Parathyroid adenoma (tissue), 2 donors: ENCODE measurements at regions not wholly inside any gene's neighbourhood (a gene's known extent, or its start where the extent isn't known, plus 50 kb on each side); places are given as distances from the start of the nearest gene placed in this dataset.
"Not testable (repeated sequence)": the region's sequence is repeated elsewhere in the genome, so short reads cannot be mapped to it uniquely, and the experiment has no call there.

ENCODE experiments used
- H2AFZ ChIP-seq: fragments of 300-600 bp; sonication (generic); one replicate; pipeline ENCODE4 v1.7.0; 2017; ENCODE audit warnings: antibody characterized with exemption, mild to moderate bottlenecking
- H3K27ac ChIP-seq: fragments of 300-600 bp; sonication (generic); one replicate; pipeline ENCODE4 v1.7.0; 2017
- H3K27me3 ChIP-seq: fragments of 300-600 bp; sonication (generic); one replicate; pipeline ENCODE4 v1.7.0; 2017; ENCODE audit warnings: low read length; ENCODE audit not compliant: control insufficient read depth, insufficient read depth
- H3K36me3 ChIP-seq: fragments of 300-600 bp; sonication (generic); one replicate; pipeline ENCODE4 v1.7.0; 2017; ENCODE audit warnings: low read length; ENCODE audit not compliant: control insufficient read depth, insufficient read depth
- H3K4me1 ChIP-seq: fragments of 300-600 bp; sonication (generic); one replicate; pipeline ENCODE4 v1.7.0; 2017; ENCODE audit warnings: control low read depth
- H3K4me2 ChIP-seq: fragments of 300-600 bp; sonication (generic); one replicate; pipeline ENCODE4 v1.7.0; 2017; ENCODE audit warnings: low read length
- H3K4me3 ChIP-seq: fragments of 300-600 bp; sonication (generic); one replicate; pipeline ENCODE4 v1.7.0; 2017; ENCODE audit warnings: low read depth, low read length
- H3K79me2 ChIP-seq: fragments of 300-600 bp; sonication (generic); one replicate; pipeline ENCODE4 v1.7.0; 2017; ENCODE audit warnings: control low read depth
- H3K9ac ChIP-seq: fragments of 300-600 bp; sonication (generic); one replicate; pipeline ENCODE4 v1.7.0; 2017; ENCODE audit warnings: mild to moderate bottlenecking
- H3K9me3 ChIP-seq: fragments of 300-600 bp; sonication (generic); one replicate; pipeline ENCODE4 v1.7.0; 2017; ENCODE audit warnings: low read length; ENCODE audit not compliant: control insufficient read depth
- TF ChIP-seq, protein P1 (sequence below): fragments of 300-600 bp; sonication (generic); IDR thresholded peaks from one replicate; pipeline ENCODE4 v1.7.0; 2017; ENCODE audit warnings: antibody characterized with exemption, mild to moderate bottlenecking
- donor health status: primary hyperparathyroidism.

- Histone ChIP-seq H3K79me2 (no peaks in the 10 kb centered on the region), H3K9ac (no peak overlapping the region), H3K9me3 (no peaks in the 10 kb centered on the region), H3K4me3 (no peak overlapping the region), H3K27me3 (no peaks in the 10 kb centered on the region), H3K4me1 (no peaks in the 10 kb centered on the region), H3K4me2 (no peak overlapping the region), H2AFZ (no peak overlapping the region), H3K36me3 (no peaks in the 10 kb centered on the region), H3K27ac (no peak overlapping the region)
- TF ChIP-seq, protein P1, sequence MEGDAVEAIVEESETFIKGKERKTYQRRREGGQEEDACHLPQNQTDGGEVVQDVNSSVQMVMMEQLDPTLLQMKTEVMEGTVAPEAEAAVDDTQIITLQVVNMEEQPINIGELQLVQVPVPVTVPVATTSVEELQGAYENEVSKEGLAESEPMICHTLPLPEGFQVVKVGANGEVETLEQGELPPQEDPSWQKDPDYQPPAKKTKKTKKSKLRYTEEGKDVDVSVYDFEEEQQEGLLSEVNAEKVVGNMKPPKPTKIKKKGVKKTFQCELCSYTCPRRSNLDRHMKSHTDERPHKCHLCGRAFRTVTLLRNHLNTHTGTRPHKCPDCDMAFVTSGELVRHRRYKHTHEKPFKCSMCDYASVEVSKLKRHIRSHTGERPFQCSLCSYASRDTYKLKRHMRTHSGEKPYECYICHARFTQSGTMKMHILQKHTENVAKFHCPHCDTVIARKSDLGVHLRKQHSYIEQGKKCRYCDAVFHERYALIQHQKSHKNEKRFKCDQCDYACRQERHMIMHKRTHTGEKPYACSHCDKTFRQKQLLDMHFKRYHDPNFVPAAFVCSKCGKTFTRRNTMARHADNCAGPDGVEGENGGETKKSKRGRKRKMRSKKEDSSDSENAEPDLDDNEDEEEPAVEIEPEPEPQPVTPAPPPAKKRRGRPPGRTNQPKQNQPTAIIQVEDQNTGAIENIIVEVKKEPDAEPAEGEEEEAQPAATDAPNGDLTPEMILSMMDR = no peak
Measured at GRCh38 chr4:188387179-188387791, 248.0 kb downstream of the TRIML1 start.

DNA sequence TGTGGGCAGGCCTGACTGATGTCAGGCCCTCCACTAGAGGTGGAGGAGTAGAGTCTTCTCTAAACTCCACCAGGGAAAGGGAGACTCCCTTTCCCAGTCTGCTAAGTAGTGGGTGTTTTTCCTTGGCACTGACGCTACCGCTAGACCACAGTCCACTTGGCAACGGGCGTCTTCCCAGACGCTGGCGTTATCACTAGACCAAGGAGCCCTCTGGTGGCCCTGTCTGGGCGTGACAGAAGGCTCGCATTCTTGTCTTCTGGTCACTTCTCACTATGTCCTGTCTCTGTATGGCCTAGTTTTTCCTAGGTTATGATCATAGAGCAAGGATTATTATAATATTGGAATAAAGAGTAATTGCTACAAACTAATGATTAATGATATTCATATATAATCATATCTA is 252.1 kb downstream of the TRIML1 start:
- H3K9ac ChIP-seq, H3K4me3 ChIP-seq, H3K79me2 ChIP-seq, H3K27ac ChIP-seq, H3K4me1 ChIP-seq, H3K27me3 ChIP-seq, H3K9me3 ChIP-seq, H2AFZ ChIP-seq, H3K36me3 ChIP-seq, H3K4me2 ChIP-seq: not testable (repeated sequence)

DNA sequence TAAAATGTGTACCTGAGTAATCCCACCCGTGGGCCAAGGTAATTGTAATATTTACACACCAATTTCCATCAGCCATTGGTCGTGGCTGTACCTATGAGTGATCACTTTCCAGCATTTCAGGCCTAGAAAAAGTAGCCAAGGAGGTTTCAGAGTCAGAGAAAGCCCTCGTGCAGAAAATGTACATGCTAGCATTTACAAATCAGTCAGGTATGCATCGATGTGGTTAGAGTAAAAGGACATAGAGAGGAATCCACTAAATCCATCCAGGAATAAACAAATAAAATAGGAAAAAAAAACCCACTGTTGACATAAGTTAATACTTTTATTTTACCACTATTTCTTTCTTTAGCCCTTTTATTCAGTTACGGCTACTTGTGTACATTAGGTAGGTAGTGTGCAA is 256.8 kb downstream of the TRIML1 start:
- Histone ChIP-seq H3K27me3 (no peaks in the 10 kb centered on the region), H3K9ac (no peak overlapping the region), H3K4me3 (no peak overlapping the region), H2AFZ (no peak overlapping the region), H3K36me3 (no peaks in the 10 kb centered on the region), H3K27ac (no peak overlapping the region), H3K9me3 (no peaks in the 10 kb centered on the region), H3K4me2 (no peak overlapping the region), H3K4me1 (no peaks in the 10 kb centered on the region), H3K79me2 (no peaks in the 10 kb centered on the region)
- TF ChIP-seq, protein P1 = no peak

DNA sequence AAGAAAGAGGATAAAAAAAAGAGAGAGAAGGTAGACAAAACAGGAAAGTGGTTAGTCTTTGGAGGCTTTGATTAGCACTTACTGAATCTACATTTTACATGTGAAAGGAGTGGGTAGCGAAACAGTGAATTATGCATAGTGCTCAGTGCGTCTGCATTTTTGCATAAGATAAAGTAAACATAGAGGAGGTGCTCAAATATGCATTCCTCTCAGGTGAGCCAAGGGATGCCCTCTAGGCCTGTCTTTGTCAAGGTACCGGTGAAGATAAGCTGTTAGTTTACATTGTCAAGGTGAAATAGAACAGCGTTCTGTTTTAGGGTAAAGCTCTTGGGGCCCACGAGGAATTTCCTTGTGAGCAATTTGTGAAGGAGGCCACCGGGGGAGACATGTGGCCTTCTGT is 260.6 kb downstream of the TRIML1 start:
- TF ChIP-seq, protein P1 = no peak
- Histone ChIP-seq H3K27ac (no peak overlapping the region), H3K36me3 (no peaks in the 10 kb centered on the region)

DNA sequence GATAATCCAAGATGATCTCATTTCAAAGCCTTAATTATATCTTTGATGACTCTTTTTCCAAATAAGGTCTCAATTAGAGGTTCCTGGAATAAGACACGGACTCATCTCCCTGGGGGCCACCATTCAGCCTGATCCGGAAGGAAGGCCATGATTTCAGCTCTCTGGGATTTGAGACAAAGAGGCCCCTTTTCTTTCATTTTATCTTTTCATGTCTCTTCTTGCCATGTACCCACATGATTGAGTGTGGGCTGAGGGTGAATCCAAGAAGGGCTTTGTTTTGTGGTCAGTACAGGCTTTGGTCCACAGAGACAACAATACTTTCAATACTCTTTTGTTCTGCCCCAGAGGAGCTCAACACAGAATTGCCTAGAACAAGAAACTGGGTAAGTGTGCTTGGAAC is 261.2 kb downstream of the TRIML1 start:
- H2AFZ ChIP-seq = no peak overlapping the region
- H3K27me3 ChIP-seq = no peaks in the 10 kb centered on the region
- H3K9ac ChIP-seq = no peak overlapping the region
- H3K79me2 ChIP-seq = no peaks in the 10 kb centered on the region
- H3K36me3 ChIP-seq = no peaks in the 10 kb centered on the region
- no peak overlapping the region for H3K4me3 ChIP-seq
- TF ChIP-seq, protein P1 = no peak
- no peaks in the 10 kb centered on the region for H3K9me3 ChIP-seq
- H3K4me1 ChIP-seq = no peaks in the 10 kb centered on the region
- H3K4me2 ChIP-seq = no peak overlapping the region
- no peak overlapping the region for H3K27ac ChIP-seq

More for the DNA sequence above, 260.6 kb downstream of the TRIML1 start:
- Histone ChIP-seq H3K79me2 (no peaks in the 10 kb centered on the region), H3K4me2 (no peak overlapping the region), H3K9me3 (no peaks in the 10 kb centered on the region), H3K27me3 (no peaks in the 10 kb centered on the region), H3K4me3 (no peak overlapping the region), H3K9ac (no peak overlapping the region), H2AFZ (no peak overlapping the region), H3K4me1 (no peaks in the 10 kb centered on the region)
